Breast epithelium (tissue), 3 donors: ENCODE measurements at regions not wholly inside any gene's neighbourhood (a gene's known extent, or its start where the extent isn't known, plus 50 kb on each side); places are given as distances from the start of the nearest gene placed in this dataset.

Source experiments
- POLR2A ChIP-seq: fragments of 450-650 bp; IDR thresholded peaks from one replicate; pipeline ENCODE4 v1.6.1; 2016; ENCODE audit warnings: antibody characterized with exemption, mild to moderate bottlenecking, moderate library complexity
- POLR2AphosphoS5 ChIP-seq, 3 donors: sonication (generic); formaldehyde crosslinking; IDR thresholded peaks; one replicate each; pipeline ENCODE4 v1.6.1; 2017; ENCODE audit warnings: antibody characterized with exemption in 3 of 3
- TF ChIP-seq, protein P1 (sequence below), 3 donors: fragments of 450-650 bp; IDR thresholded peaks; one replicate each; pipeline ENCODE4 v1.5.1; 2016 to 2017; ENCODE audit warnings: antibody characterized with exemption in 3 of 3, mild to moderate bottlenecking in 3 of 3, moderate library complexity in 3 of 3

DNA sequence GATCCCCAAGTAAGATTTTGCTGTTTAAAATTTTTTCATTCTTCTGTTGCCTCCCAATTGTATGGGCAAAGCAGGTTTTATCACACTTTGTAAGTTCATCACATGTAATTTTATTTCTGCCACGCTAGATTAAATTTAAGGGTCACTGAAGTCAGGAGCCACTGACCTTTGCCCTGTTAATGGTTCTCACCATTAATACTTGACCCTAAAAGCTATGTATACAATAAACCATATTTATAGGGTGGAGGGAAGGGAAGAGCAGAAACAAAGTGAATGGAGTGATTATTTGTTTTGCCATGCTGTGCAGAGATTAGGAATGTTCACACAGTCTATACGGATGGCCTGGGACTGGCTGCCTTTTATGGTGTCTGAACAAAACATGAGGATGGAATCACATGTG lies 186.7 kb downstream of the BMP2 start:
- TF ChIP-seq, protein P1, sequence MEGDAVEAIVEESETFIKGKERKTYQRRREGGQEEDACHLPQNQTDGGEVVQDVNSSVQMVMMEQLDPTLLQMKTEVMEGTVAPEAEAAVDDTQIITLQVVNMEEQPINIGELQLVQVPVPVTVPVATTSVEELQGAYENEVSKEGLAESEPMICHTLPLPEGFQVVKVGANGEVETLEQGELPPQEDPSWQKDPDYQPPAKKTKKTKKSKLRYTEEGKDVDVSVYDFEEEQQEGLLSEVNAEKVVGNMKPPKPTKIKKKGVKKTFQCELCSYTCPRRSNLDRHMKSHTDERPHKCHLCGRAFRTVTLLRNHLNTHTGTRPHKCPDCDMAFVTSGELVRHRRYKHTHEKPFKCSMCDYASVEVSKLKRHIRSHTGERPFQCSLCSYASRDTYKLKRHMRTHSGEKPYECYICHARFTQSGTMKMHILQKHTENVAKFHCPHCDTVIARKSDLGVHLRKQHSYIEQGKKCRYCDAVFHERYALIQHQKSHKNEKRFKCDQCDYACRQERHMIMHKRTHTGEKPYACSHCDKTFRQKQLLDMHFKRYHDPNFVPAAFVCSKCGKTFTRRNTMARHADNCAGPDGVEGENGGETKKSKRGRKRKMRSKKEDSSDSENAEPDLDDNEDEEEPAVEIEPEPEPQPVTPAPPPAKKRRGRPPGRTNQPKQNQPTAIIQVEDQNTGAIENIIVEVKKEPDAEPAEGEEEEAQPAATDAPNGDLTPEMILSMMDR (IDR thresholded peaks at IDR 0.05): no peak
- TF ChIP-seq POLR2A (no peak), POLR2AphosphoS5 (IDR thresholded peaks at IDR 0.05) (no peak)
